Renal cortical epithelial cell (primary cell): ENCODE measurements at regions not wholly inside any gene's neighbourhood (a gene's known extent, or its start where the extent isn't known, plus 50 kb on each side); places are given as distances from the start of the nearest gene placed in this dataset.
A peak's percentile ranks its signal among the peaks of the same experiment; 100 is the strongest.

Experiments
- DNase-seq: peaks from one replicate; pipeline ENCODE4 v3.0.0-alpha.2; 2011; ENCODE audit warnings: low read depth

GRCh38 chr13:80603351-80603750, 262.4 kb upstream of the SPRY2 start:
- no peak for DNase-seq

GRCh38 chr13:80599765-80600164, 258.8 kb upstream of the SPRY2 start:
- no peak for DNase-seq

- no peak for DNase-seq
Measured at GRCh38 chr13:80598189-80598588, 257.3 kb upstream of the SPRY2 start.

- no peak for DNase-seq
Measured at GRCh38 chr13:80591976-80592740, 251.2 kb upstream of the SPRY2 start.

- DNase-seq, result no peak
Measured at GRCh38 chr13:80590551-80590950, 249.6 kb upstream of the SPRY2 start.

- DNase-seq, result peak; percentile 8
Measured at GRCh38 chr13:80586356-80586755, 245.4 kb upstream of the SPRY2 start.

- DNase-seq, result no peak
Measured at GRCh38 chr13:80585531-80585930, 244.6 kb upstream of the SPRY2 start.

GRCh38 chr13:80584785-80585184, 243.9 kb upstream of the SPRY2 start:
- DNase-seq, result no peak

GRCh38 chr13:80584306-80584705, 243.4 kb upstream of the SPRY2 start:
- no peak for DNase-seq

- peak; percentile 4 for DNase-seq
Measured at GRCh38 chr13:80577926-80578670, 237.2 kb upstream of the SPRY2 start.

GRCh38 chr13:80577285-80577684, 236.4 kb upstream of the SPRY2 start:
- no peak for DNase-seq

GRCh38 chr13:80574113-80574850, 233.4 kb upstream of the SPRY2 start:
- no peak for DNase-seq

- DNase-seq, result no peak
Measured at GRCh38 chr13:80572923-80573316, 232.0 kb upstream of the SPRY2 start.

- DNase-seq, result no peak
Measured at GRCh38 chr13:80572308-80572922, 231.5 kb upstream of the SPRY2 start.

GRCh38 chr13:80571346-80572307, 230.7 kb upstream of the SPRY2 start:
- DNase-seq, result no peak

- DNase-seq, result no peak
Measured at GRCh38 chr13:80563439-80563838, 222.5 kb upstream of the SPRY2 start.

- no peak for DNase-seq
Measured at GRCh38 chr13:80562433-80563156, 221.7 kb upstream of the SPRY2 start.

GRCh38 chr13:80560609-80561008, 219.7 kb upstream of the SPRY2 start:
- no peak for DNase-seq

- no peak for DNase-seq
Measured at GRCh38 chr13:80559944-80560343, 219.0 kb upstream of the SPRY2 start.

GRCh38 chr13:80558074-80558473, 217.1 kb upstream of the SPRY2 start:
- peak; percentile 68 for DNase-seq
